ENCODE measurements at regions not wholly inside any gene's neighbourhood (a gene's known extent, or its start where the extent isn't known, plus 50 kb on each side); places are given as distances from the start of the nearest gene placed in this dataset.

GRCh38 chr12:123091230-123092150 lies 59.4 kb downstream of the PITPNM2 start:
- H3K4me3 ChIP-seq (ENCODE audit: insufficient read depth, low read depth, low read length): no peak overlapping the region
- no peak overlapping the region for H3K27ac ChIP-seq (ENCODE audit: insufficient read depth, low read depth, low read length, poor library complexity, severe bottlenecking)
- H3K9me3 ChIP-seq (ENCODE audit: control insufficient read depth, low read length): no peaks in the 10 kb centered on the region
- no peaks in the 10 kb centered on the region for H3K36me3 ChIP-seq (ENCODE audit: control insufficient read depth, insufficient read depth, low read length)
- peaks cover 6% of the 10 kb centered on the region for H3K4me1 ChIP-seq (ENCODE audit: control insufficient read depth, insufficient read depth, low read length)
- no peaks in the 10 kb centered on the region for H3K27me3 ChIP-seq (ENCODE audit: control insufficient read depth, insufficient read depth, low read length, poor library complexity, severe bottlenecking)
- WGBS, 2 experiments: 94% methylated on average over 7 to 8 of the region's 8 CpGs

DNA sequence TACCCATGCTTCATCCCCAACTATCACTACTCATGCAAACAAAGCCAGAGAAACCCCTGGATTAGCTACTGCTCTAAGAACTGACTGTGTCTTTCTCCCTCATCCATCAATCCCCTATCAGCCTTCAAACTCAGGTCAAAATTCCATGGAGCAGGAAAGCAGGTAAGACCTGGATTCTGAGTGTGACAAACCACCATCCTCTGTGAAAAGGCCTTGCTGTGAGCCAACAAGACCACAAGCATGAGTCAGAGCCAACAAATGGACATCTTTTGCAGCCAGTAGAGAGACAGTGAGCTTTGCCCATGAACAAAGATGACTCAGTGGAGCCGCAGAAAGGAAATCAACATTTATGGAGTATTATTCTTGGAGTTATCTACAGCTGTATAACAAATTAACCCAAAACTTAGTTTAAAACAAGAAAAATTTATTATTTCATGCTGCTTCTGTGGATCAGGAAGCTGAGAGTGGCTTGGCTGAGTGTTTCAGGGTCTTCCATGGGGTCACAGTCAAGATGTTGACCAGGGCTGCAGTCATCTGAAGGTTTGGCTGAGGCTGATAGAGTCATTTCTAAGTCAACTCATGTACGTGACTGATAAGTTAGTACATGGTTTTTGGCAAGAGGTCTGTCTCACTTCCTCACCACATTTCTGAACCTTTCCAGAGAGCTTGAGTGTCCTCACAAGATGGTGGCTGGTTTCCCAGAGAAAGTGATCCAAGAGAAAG lies 61.1 kb downstream of the PITPNM2 start:
- H3K4me3 ChIP-seq (ENCODE audit: insufficient read depth, low read depth, low read length): no peak overlapping the region
- H3K36me3 ChIP-seq (ENCODE audit: control insufficient read depth, insufficient read depth, low read length): no peaks in the 10 kb centered on the region
- H3K9me3 ChIP-seq (ENCODE audit: control insufficient read depth, low read length): no peaks in the 10 kb centered on the region
- no peak overlapping the region for H3K27ac ChIP-seq (ENCODE audit: insufficient read depth, low read depth, low read length, poor library complexity, severe bottlenecking)
- 91 to 96% methylated on average over 2 of the region's 2 CpGs for WGBS, 2 experiments
- H3K27me3 ChIP-seq (ENCODE audit: control insufficient read depth, insufficient read depth, low read length, poor library complexity, severe bottlenecking): no peaks in the 10 kb centered on the region
- H3K4me1 ChIP-seq (ENCODE audit: control insufficient read depth, insufficient read depth, low read length): peaks cover 2% of the 10 kb centered on the region

GRCh38 chr12:123089140-123089539 lies 61.8 kb downstream of the PITPNM2 start:
- no peak overlapping the region for H3K27ac ChIP-seq (ENCODE audit: insufficient read depth, low read depth, low read length, poor library complexity, severe bottlenecking)
- no peaks in the 10 kb centered on the region for H3K36me3 ChIP-seq (ENCODE audit: control insufficient read depth, insufficient read depth, low read length)
- H3K27me3 ChIP-seq (ENCODE audit: control insufficient read depth, insufficient read depth, low read length, poor library complexity, severe bottlenecking): no peaks in the 10 kb centered on the region
- no peak overlapping the region for H3K4me3 ChIP-seq (ENCODE audit: insufficient read depth, low read depth, low read length)
- H3K4me1 ChIP-seq (ENCODE audit: control insufficient read depth, insufficient read depth, low read length): peaks cover 4% of the 10 kb centered on the region
- 93% methylated on average over 6 of the region's 6 CpGs for WGBS, 2 experiments
- no peaks in the 10 kb centered on the region for H3K9me3 ChIP-seq (ENCODE audit: control insufficient read depth, low read length)

- H3K27me3 ChIP-seq (ENCODE audit: control insufficient read depth, insufficient read depth, low read length, poor library complexity, severe bottlenecking): no peaks in the 10 kb centered on the region
- H3K4me1 ChIP-seq (ENCODE audit: control insufficient read depth, insufficient read depth, low read length): peaks cover 4% of the 10 kb centered on the region
- H3K27ac ChIP-seq (ENCODE audit: insufficient read depth, low read depth, low read length, poor library complexity, severe bottlenecking): no peak overlapping the region
- H3K9me3 ChIP-seq (ENCODE audit: control insufficient read depth, low read length): no peaks in the 10 kb centered on the region
- no peak overlapping the region for H3K4me3 ChIP-seq (ENCODE audit: insufficient read depth, low read depth, low read length)
- H3K36me3 ChIP-seq (ENCODE audit: control insufficient read depth, insufficient read depth, low read length): no peaks in the 10 kb centered on the region
- WGBS, 2 experiments: 92% methylated on average over 10 of the region's 10 CpGs
These were observed 65.0 kb downstream of the PITPNM2 start for GRCh38 chr12:123085730-123086487.

DNA sequence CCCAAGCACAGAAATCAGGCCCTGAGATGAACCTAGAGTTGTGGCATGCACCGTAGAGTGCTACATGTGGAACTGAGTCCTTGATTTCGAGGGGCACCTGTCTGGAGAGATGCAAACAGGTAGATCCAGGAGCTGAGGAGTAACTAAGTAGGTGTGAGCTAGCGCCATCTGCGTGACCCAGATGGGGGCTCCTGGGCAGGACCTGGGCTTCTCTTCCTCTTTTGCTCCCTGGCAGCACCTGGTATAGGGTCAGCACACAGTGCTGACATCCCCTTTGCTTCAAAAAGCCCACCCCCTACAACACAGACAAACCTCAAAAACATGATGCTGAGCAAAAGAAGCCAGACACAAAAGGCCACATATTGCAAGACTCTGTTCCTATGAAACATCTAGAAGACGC lies 65.8 kb downstream of the PITPNM2 start:
- Histone ChIP-seq H3K36me3 (ENCODE audit: control insufficient read depth, insufficient read depth, low read length) (no peaks in the 10 kb centered on the region), H3K27me3 (ENCODE audit: control insufficient read depth, insufficient read depth, low read length, poor library complexity, severe bottlenecking) (no peaks in the 10 kb centered on the region), H3K9me3 (ENCODE audit: control insufficient read depth, low read length) (no peaks in the 10 kb centered on the region), H3K27ac (ENCODE audit: insufficient read depth, low read depth, low read length, poor library complexity, severe bottlenecking) (no peak overlapping the region), H3K4me3 (ENCODE audit: insufficient read depth, low read depth, low read length) (no peak overlapping the region), H3K4me1 (ENCODE audit: control insufficient read depth, insufficient read depth, low read length) (peaks cover 4% of the 10 kb centered on the region)
- 91 to 94% methylated on average over 5 of the region's 5 CpGs for WGBS, 2 experiments

GRCh38 chr12:123083661-123084571 lies 67.0 kb downstream of the PITPNM2 start:
- H3K27ac ChIP-seq (ENCODE audit: insufficient read depth, low read depth, low read length, poor library complexity, severe bottlenecking): no peak overlapping the region
- WGBS, 2 experiments: 74 to 76% methylated on average over 11 of the region's 11 CpGs
- H3K36me3 ChIP-seq (ENCODE audit: control insufficient read depth, insufficient read depth, low read length): no peaks in the 10 kb centered on the region
- no peaks in the 10 kb centered on the region for H3K27me3 ChIP-seq (ENCODE audit: control insufficient read depth, insufficient read depth, low read length, poor library complexity, severe bottlenecking)
- H3K4me3 ChIP-seq (ENCODE audit: insufficient read depth, low read depth, low read length): no peak overlapping the region
- peaks cover 4% of the 10 kb centered on the region for H3K4me1 ChIP-seq (ENCODE audit: control insufficient read depth, insufficient read depth, low read length)
- no peaks in the 10 kb centered on the region for H3K9me3 ChIP-seq (ENCODE audit: control insufficient read depth, low read length)

GRCh38 chr12:123080634-123081033 lies 70.3 kb downstream of the PITPNM2 start:
- H3K4me1 ChIP-seq (ENCODE audit: control insufficient read depth, insufficient read depth, low read length): peaks cover 27% of the 10 kb centered on the region
- H3K27ac ChIP-seq (ENCODE audit: insufficient read depth, low read depth, low read length, poor library complexity, severe bottlenecking): no peak overlapping the region
- 90 to 91% methylated on average over 3 of the region's 4 CpGs for whole genome bisulfite sequencing, 2 experiments
- H3K36me3 ChIP-seq (ENCODE audit: control insufficient read depth, insufficient read depth, low read length): no peaks in the 10 kb centered on the region
- H3K27me3 ChIP-seq (ENCODE audit: control insufficient read depth, insufficient read depth, low read length, poor library complexity, severe bottlenecking): no peaks in the 10 kb centered on the region
- H3K9me3 ChIP-seq (ENCODE audit: control insufficient read depth, low read length): no peaks in the 10 kb centered on the region
- H3K4me3 ChIP-seq (ENCODE audit: insufficient read depth, low read depth, low read length): no peak overlapping the region

- Histone ChIP-seq H3K4me1 (ENCODE audit: control insufficient read depth, insufficient read depth, low read length) (peaks cover 32% of the 10 kb centered on the region), H3K4me3 (ENCODE audit: insufficient read depth, low read depth, low read length) (no peak overlapping the region), H3K9me3 (ENCODE audit: control insufficient read depth, low read length) (no peaks in the 10 kb centered on the region), H3K36me3 (ENCODE audit: control insufficient read depth, insufficient read depth, low read length) (no peaks in the 10 kb centered on the region), H3K27ac (ENCODE audit: insufficient read depth, low read depth, low read length, poor library complexity, severe bottlenecking) (no peak overlapping the region), H3K27me3 (ENCODE audit: control insufficient read depth, insufficient read depth, low read length, poor library complexity, severe bottlenecking) (no peaks in the 10 kb centered on the region)
- WGBS, 2 experiments: 92 to 94% methylated on average over 13 of the region's 13 CpGs
These were observed 72.2 kb downstream of the PITPNM2 start for GRCh38 chr12:123078531-123079155.

- Histone ChIP-seq H3K27me3 (ENCODE audit: control insufficient read depth, insufficient read depth, low read length, poor library complexity, severe bottlenecking) (no peaks in the 10 kb centered on the region), H3K4me3 (ENCODE audit: insufficient read depth, low read depth, low read length) (no peak overlapping the region), H3K27ac (ENCODE audit: insufficient read depth, low read depth, low read length, poor library complexity, severe bottlenecking) (no peak overlapping the region), H3K36me3 (ENCODE audit: control insufficient read depth, insufficient read depth, low read length) (no peaks in the 10 kb centered on the region), H3K4me1 (ENCODE audit: control insufficient read depth, insufficient read depth, low read length) (peaks cover 32% of the 10 kb centered on the region), H3K9me3 (ENCODE audit: control insufficient read depth, low read length) (no peaks in the 10 kb centered on the region)
- 90 to 94% methylated on average over 12 of the region's 12 CpGs for WGBS, 2 experiments
These were observed 72.8 kb downstream of the PITPNM2 start for GRCh38 chr12:123078120-123078465.
